Cardiac muscle cell (in vitro differentiated cells and primary cell): ENCODE measurements at regions not wholly inside any gene's neighbourhood (a gene's known extent, or its start where the extent isn't known, plus 50 kb on each side); places are given as distances from the start of the nearest gene placed in this dataset.
A peak's percentile ranks its signal among the peaks of the same experiment; 100 is the strongest.

Experiments used
- DNase-seq, 2 donors: peaks; one replicate each; pipeline versions ENCODE4 v3.0.0 to v3.0.0-alpha.2; 2010 to 2017; ENCODE audit warnings: low read depth in 1 of 2, low spot score in 1 of 2
- H3K27ac ChIP-seq: fragments of 200-600 bp; sonication (generic); 2 replicates; pipeline ENCODE4 v1.5.1; 2016
- H3K27me3 ChIP-seq: fragments of 200-600 bp; sonication (generic); 2 replicates; pipeline ENCODE4 v1.6.0; 2016; ENCODE audit warnings: control low read depth
- H3K36me3 ChIP-seq: fragments of 200-600 bp; sonication (generic); 2 replicates; pipeline ENCODE4 v1.5.1; 2016; ENCODE audit warnings: control low read depth
- H3K4me1 ChIP-seq: fragments of 200-600 bp; sonication (generic); 2 replicates; pipeline ENCODE4 v1.8.1; 2017; ENCODE audit warnings: low read depth, mild to moderate bottlenecking, mixed run types
- H3K4me3 ChIP-seq: fragments of 200-600 bp; sonication (generic); 2 replicates; pipeline ENCODE4 v1.5.1; 2016; ENCODE audit warnings: mild to moderate bottlenecking
- H3K9me3 ChIP-seq: fragments of 200-600 bp; sonication (generic); 2 replicates; pipeline ENCODE4 v1.5.1; 2017; ENCODE audit warnings: low read depth, mild to moderate bottlenecking, control low read depth
- CTCF ChIP-seq: IDR thresholded peaks from 2 replicates; pipeline ENCODE4 v1.5.1; 2012; ENCODE audit warnings: low read depth, mild to moderate bottlenecking, low read length

DNA sequence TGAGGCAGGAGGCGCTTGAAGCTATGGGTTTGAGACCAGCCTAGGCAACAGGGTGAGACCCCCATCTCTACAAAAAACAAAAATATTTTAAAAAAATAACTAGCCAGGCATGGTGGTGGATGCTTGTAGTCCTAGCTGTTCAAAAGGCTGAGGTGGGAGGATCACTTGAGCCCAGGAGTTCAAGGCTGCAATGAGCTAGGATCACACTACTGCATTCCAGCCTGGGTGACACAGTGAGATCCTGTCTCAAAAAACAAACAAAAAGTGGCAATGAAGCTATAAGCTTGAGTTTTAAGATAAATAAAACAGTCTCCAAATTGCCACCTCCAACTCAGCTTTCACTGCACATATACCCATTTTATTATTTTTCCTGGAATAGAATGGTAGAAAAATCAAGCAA lies 281.3 kb downstream of the IPMK start:
- Histone ChIP-seq H3K4me1 (no peaks in the 10 kb centered on the region), H3K9me3 (no peaks in the 10 kb centered on the region)

GRCh38 chr10:57983281-57983791 lies 284.4 kb downstream of the IPMK start:
- H3K27me3 ChIP-seq = no peaks in the 10 kb centered on the region
- no peak for TF ChIP-seq CTCF
- no peak overlapping the region for H3K27ac ChIP-seq
- H3K4me3 ChIP-seq = no peak overlapping the region
- no peaks in the 10 kb centered on the region for H3K36me3 ChIP-seq
- H3K9me3 ChIP-seq = no peaks in the 10 kb centered on the region
- no peak for DNase-seq
- no peaks in the 10 kb centered on the region for H3K4me1 ChIP-seq

More for the DNA sequence above, 281.3 kb downstream of the IPMK start:
- Histone ChIP-seq H3K27ac (no peak overlapping the region), H3K36me3 (no peaks in the 10 kb centered on the region), H3K27me3 (no peaks in the 10 kb centered on the region), H3K4me3 (no peak overlapping the region)
- no peak for DNase-seq
- TF ChIP-seq CTCF = no peak

- no peaks in the 10 kb centered on the region for H3K36me3 ChIP-seq
- DNase-seq = no peak
- no peaks in the 10 kb centered on the region for H3K9me3 ChIP-seq
- no peaks in the 10 kb centered on the region for H3K27me3 ChIP-seq
- no peak overlapping the region for H3K27ac ChIP-seq
- H3K4me3 ChIP-seq = no peak overlapping the region
- TF ChIP-seq CTCF = no peak
- H3K4me1 ChIP-seq = no peaks in the 10 kb centered on the region
Measured at GRCh38 chr10:57982091-57982490, 285.6 kb downstream of the IPMK start.

DNA sequence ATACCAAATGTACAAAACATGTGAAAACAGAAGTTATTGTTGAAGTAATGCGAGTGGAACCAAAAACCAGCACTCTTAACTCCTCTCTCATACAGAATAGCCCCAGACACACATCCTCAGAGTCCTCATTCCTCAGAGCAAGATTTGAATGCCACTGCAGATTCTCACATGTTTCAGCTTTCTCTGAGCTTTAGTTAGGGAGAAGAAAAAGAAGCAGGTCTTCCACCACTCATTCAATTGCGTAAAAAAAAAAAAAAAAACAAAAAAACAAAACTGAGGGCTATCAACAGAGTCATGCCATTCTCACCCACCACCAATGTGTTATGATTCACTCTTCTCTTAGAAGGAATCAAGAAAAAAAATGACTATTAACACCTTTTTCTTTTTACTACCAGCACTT lies 287.7 kb downstream of the IPMK start:
- DNase-seq = no peak
- Histone ChIP-seq H3K27me3 (no peaks in the 10 kb centered on the region), H3K27ac (no peak overlapping the region), H3K9me3 (no peaks in the 10 kb centered on the region), H3K4me3 (no peak overlapping the region), H3K4me1 (no peaks in the 10 kb centered on the region), H3K36me3 (no peaks in the 10 kb centered on the region)
- TF ChIP-seq CTCF = no peak

GRCh38 chr10:57979491-57979890 lies 288.2 kb downstream of the IPMK start:
- H3K9me3 ChIP-seq = no peaks in the 10 kb centered on the region
- no peaks in the 10 kb centered on the region for H3K4me1 ChIP-seq
- no peak overlapping the region for H3K4me3 ChIP-seq
- no peaks in the 10 kb centered on the region for H3K36me3 ChIP-seq
- peak in 1 of 2 donors; percentile 7 for DNase-seq
- no peaks in the 10 kb centered on the region for H3K27me3 ChIP-seq
- TF ChIP-seq CTCF = no peak
- no peak overlapping the region for H3K27ac ChIP-seq

DNA sequence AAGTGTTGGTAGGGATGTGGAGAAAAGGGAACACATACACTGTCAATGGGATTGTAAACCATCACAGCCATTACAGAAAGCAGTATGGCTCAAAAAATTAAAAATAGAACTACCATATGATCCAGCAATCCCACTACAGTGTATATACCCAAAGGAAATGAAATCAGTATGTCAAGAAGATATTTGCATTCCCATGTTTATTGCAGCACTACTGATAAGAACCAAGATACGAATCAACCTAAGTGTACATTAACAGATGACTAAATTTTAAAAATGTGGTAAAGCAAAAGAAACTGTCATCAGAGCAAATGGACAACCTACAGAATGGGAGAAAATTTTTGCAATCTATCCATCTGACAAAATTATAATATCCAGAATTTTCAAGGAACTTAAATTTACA lies 290.4 kb downstream of the IPMK start:
- no peak overlapping the region for H3K4me3 ChIP-seq
- no peaks in the 10 kb centered on the region for H3K9me3 ChIP-seq
- H3K27ac ChIP-seq = no peak overlapping the region
- H3K27me3 ChIP-seq = no peaks in the 10 kb centered on the region
- DNase-seq = no peak
- TF ChIP-seq CTCF = no peak
- H3K36me3 ChIP-seq = no peaks in the 10 kb centered on the region
- peaks cover 5% of the 10 kb centered on the region for H3K4me1 ChIP-seq
